MM.1S (cell line): ENCODE measurements at regions not wholly inside any gene's neighbourhood (a gene's known extent, or its start where the extent isn't known, plus 50 kb on each side); places are given as distances from the start of the nearest gene placed in this dataset.

Source experiments
- CTCF ChIP-seq: fragments of 300-600 bp; sonication (generic); IDR thresholded peaks from 2 replicates; pipeline ENCODE4 v1.5.1; 2016; ENCODE audit warnings: antibody characterized with exemption, low read length, mixed read lengths
- EZH2 ChIP-seq: fragments of 300-600 bp; sonication (generic); optimal IDR thresholded peaks from 2 replicates; pipeline ENCODE3; 2017; ENCODE audit warnings: low read depth, mild to moderate bottlenecking, antibody characterized with exemption, low read length, mixed read lengths
- EZH2phosphoT487 ChIP-seq: fragments of 300-600 bp; sonication (generic); IDR thresholded peaks from 2 replicates; pipeline ENCODE4 v1.6.1; 2018; ENCODE audit warnings: antibody characterized with exemption, low read length

GRCh38 chr6:86407128-86407527 is 530.2 kb upstream of the HTR1E start:
- TF ChIP-seq CTCF (no peak), EZH2 (no peak), EZH2phosphoT487 (no peak)
